ENCODE measurements at regions not wholly inside any gene's neighbourhood (a gene's known extent, or its start where the extent isn't known, plus 50 kb on each side); places are given as distances from the start of the nearest gene placed in this dataset.

DNA sequence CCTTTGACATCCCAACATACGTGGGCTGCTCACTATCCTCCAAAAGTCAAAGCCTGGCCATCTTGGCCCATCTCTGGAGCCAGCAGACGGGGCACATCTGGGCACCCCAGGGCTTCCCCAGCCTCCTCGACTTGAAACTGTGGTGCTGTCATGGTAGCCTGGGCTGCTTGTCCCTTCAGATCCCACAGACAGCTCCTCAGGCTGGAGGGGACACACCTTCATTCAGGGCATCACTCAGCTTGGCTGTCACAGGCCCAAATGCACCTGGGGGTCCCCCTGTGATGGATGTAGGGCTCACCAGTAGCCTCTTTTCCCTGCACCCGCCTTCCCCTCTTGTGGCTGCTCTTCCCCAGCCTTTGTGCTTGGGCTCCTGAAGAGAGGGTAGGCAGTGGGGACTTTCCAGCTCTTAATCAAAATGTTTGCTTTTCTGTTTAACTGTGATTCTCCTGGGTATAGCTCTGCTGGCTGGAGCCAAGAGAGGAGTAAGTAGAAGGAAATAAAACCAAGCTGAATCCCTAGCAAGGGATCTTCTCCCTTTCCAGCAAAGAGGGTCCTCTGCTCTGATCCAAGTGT, 92.3 kb downstream of the GYPC start:
- DNase-seq (ENCODE audit: low read depth), result no peak

DNA sequence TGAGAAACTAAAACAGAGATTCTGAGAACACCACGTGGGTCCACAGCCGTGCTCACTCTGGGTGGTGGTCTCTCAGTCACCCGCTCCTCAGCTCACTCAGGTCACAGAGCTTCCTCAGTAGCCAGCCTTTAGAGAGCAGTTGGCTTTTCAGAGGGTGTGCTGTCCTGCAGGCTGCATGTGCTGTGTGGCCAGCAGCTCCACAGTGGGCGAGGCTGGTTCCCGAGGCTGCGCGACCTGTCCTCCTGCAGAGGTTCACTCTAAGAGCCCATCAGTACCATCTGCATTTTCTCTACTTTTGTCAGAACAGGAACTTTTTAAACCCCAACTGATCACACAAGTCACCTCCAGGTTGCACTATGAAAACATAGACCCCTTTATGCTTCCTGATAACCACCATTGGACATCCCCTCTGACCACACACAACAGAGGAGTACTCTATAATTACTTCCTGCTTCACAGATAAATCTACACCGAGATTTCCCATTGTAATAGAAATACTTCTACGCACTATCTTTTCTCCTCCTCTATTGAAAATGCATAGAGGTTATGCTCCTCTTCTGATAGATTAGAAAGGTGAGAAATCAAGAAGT, 93.1 kb downstream of the GYPC start:
- DNase-seq (ENCODE audit: low read depth), result no peak

DNA sequence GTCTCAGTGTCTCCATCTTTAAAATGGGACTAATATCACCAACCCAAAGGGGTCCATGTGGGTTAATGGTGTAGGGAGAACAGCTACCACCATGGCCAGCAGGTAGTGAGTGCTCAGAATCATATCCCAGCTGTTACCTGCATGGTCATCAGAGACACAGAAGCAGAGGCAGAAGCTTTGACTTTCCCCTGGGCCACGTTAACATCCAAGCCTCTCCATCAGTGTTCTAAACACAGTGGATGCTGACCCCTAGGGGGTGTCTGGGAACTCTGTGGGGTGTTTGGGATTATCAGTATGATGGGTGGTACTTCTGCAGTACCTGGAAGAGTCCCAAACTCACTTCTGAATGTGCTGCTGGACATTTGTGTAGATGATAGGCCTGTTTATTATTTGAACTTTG, 93.6 kb downstream of the GYPC start:
- no peak for DNase-seq (ENCODE audit: low read depth)

DNA sequence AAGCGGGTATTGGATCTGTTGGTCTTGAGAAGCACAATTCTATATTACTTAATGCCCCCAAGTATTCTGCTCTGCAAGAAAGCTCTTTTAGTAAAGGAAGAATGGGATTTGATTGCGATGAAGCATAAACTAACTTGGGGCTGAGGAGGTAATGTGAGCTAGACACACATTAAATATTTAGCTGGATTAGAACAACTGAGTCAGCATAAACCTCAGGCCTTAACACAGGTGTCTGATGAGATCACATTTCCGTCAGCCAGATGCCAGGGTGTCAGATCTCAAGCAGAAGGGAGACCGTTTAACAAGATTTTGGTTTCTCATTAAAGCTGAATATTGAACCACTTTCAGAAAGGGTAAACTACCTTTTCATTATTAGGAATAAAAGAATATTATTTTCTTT, 94.5 kb downstream of the GYPC start:
- no peak for DNase-seq (ENCODE audit: low read depth)

DNA sequence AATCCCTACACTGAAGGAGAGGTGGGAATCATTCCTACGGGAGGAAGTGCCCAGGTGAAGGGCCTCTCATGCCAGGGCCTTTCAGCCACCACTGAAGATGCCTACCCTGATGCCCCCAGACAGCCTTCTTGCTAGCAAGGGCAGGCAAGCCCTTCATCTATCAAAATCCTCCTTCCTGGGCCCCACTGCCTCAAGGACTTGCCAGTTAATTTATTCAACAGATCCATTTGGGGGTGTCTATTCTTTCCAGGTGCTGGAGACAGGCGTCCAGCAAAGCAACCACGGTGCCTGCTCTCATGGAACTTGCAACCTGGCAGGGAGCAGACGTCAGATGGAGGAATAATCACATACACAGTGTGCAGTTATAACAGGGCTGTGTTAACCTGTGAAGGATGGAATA, 95.5 kb downstream of the GYPC start:
- DNase-seq (ENCODE audit: low read depth), result no peak

DNA sequence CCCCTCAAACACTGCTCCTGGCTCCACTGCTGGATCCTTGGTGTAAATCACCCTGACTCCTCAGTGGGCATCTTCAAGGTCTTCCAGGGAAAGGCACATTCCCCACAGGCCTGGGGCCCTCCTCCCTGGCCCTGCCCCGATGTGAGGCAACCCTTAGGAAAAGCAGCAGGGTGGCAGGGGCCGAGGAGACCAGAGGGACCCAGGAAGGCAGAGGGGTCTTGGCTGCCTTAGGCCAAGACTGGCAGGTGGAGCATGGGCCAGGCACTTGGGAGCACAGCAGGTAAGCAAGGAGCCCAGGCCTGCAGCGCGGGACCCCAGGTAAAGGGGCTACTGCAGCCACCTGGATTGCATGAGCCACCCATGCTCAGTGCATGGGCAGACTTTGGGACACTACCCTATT, 96.9 kb downstream of the GYPC start:
- DNase-seq (ENCODE audit: low read depth), result no peak

DNA sequence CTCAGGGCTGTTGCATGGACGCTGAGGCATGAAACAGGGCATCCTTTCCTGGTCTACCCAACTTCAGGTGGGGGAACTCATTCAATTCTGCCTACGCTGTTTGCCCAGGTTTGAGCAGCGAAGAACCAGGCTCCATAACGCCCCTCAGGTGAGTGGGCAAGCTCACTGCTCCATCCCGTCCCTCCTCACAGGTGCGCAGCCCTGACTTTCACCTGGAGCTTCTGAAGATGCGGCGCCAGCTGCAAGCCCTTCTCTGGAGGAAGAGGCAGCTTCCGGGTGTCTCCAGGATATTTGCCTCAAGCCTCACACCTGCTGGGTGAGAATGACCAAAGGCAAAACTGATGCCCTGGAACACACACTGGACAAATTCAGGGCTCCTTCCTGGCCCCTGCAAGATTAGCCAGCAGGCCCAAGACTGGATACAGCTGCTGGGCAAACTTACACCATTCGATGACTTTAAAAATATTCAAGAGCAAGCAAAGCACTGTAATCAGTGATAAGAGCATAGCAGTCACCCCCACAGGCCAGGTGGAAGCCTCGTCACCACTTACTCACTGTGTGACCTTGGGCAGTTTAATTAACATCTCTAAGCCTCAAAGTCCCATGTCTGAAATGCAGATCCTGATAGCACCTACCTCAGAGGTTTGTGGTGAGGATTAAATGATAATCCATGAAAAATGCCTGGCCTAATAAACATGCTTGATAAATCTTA, 97.7 kb downstream of the GYPC start:
- DNase-seq (ENCODE audit: low read depth), result no peak

DNA sequence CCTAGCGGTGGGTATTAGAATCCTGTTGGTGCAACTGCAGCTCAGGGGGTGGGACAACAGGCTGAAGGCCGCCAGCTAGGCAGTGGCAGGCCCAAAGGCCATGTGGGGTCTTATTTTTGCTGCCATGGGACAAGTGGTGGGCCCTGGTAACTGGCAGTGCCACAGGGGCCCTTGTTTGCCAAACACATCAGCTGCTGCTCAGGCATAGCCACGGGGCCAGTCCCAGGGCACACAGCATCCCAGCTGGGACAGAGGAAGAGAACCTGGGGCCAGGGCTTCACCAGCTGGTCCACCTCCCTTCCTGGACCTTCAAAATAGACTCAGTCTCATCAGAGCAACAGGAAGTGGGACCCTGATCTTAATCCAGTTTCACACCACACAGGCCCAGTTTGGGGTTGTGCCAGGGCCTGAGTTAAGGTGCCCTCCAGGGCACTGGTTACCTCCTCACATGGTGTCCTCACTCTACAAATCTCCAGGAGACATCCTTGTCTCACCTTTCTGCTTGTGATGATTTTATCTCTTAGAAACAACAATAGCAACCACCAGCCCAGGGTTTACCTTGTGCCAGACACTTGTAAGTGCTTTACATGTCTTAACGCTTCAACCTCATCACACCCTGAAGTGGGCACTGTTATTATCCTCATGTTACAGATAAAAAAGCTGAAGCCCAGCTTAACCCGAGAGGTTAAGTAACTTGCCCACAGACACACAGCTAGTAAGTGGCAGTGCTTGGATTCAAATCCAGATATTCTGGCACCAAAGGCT, 98.5 kb downstream of the GYPC start:
- DNase-seq (ENCODE audit: low read depth), result no peak

DNA sequence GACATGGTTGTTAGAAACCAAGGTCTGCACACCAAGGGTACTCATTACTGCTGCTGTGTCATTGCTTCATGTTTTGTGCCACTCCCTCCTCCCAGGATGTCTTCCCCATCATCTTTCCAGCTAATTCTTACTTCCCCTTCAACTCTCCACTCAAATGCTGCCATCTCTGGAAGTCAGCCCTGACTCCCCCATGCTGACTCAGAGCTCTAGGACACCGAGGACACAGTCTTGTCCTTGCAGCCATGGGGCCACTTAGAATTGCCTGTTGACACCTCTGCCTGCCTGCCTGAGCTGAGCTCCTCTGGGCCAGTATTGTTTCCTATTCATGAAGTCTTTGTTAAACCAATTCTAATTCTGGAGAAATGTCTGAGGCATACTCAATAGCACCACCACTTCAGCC, 100.2 kb downstream of the GYPC start:
- DNase-seq (ENCODE audit: low read depth), result no peak

DNA sequence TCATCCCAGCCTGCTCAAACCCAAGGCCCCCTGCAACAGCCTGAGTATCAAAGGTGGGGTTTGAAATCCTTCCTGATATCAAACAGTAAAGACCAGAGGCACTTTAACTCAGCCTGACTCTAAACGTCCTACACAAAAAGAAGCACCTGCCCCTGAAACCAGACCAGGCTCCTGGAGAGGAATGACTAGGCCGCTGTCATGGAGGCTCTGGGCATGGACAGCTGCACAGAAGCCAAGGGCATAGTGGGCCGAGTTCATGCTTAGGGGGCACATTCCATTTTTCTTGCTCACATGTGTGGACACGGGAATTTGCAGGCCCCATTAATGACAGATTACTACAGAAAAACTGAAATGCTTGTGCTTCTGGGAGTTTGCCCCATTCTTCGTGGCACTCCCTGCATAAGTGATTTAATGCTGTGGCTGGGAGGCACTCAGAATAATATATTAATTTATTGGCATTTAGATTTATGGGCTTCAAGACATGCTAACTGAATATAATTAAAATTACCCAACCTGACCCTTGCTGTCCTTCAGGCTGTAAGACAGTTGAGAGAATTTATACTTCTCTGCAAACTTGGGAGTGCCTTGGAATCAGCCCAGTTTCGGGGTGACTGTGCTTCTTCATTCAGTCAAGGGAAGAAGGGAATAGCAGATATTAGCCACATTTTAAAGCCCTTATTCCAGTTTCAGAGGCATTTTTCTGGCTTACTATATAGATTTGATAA, 105.5 kb downstream of the GYPC start:
- DNase-seq (ENCODE audit: low read depth), result no peak

DNA sequence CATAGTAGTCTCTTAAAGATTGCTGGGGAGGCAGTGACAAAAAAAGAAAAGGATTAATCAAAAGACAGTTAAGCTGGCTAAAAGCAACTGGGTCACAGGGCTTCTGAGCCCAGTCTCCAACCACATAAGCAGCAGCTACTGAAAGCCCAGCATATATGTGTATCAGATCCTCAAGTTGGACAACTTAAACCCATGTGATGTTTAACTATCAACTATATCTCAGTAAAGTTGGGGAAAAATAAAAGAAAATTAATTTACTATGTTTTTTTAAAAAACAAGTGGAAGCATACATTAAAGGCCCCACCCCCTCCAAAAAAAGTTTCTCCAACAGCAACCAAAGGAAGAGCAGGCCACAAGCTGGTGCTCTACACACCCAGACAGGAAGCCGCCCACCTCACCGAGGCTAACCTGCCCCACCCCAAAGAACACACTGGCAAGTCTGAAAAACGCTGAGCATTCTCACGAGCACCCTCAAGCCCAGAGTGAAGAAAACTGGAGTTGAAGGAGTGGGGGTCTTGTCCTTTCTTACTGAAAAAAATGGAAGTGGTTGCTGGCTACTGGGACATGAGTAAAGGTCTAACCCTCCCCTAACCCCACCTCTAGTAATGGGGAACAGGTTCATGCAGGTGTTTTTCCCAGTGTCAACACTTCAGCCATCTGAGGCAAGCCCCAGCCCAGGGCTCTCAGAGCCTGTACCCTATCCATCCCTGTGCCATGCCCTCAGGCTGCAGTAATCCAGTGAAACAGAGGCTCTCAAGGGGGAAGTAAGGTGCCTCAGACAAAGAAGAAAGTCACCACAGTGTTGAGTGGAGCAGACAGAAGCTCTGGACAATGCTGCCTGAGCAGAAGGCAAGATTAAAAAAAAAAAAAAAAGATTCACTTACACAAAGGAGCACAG, 106.3 kb downstream of the GYPC start:
- DNase-seq (ENCODE audit: low read depth), result no peak

DNA sequence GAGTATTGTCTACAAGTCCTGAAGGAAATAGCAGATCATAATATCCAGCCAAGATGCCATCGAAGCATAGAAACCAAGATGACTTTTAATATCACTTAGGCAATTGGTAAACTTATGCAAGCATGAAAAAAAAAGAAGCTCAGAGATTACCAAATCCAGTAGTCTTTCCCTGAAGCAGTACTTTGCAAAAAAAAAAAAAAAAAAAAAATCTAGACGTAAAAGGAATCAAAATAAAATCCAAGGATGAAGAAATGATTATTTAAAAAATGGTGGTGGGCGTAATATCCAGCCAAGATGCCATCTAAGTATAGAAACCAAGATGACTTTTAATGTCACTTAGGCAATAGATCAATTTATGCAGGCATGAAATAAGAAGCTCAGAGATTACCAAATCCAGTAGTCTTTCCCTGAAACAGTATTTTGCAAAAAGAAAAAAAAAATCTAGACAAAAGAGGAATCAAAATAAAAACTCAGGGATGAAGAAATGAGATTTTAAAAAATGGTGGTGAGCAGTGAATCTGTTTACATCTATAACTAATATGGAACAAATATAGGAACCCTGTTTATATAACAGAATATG, 108.8 kb downstream of the GYPC start:
- DNase-seq (ENCODE audit: low read depth), result no peak

DNA sequence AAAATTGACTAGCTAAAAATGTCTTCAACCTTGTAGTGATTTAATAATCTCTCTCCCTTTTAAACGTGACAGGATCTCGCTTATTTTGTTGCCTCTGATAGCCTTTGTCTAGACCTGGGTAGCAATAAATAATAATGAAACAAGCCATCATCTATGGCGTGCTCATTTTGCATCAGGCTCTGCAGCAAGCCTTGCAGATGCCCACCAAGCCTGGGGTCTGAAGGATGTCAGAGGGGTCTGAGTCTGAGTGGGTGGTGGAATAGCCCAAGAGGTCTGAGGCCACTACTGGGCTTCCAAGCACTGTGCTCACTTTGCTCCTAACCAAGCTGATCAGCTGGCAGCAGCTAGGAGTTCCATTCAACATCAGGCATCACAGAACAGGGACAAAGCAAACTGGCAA, 109.4 kb downstream of the GYPC start:
- no peak for DNase-seq (ENCODE audit: low read depth)

DNA sequence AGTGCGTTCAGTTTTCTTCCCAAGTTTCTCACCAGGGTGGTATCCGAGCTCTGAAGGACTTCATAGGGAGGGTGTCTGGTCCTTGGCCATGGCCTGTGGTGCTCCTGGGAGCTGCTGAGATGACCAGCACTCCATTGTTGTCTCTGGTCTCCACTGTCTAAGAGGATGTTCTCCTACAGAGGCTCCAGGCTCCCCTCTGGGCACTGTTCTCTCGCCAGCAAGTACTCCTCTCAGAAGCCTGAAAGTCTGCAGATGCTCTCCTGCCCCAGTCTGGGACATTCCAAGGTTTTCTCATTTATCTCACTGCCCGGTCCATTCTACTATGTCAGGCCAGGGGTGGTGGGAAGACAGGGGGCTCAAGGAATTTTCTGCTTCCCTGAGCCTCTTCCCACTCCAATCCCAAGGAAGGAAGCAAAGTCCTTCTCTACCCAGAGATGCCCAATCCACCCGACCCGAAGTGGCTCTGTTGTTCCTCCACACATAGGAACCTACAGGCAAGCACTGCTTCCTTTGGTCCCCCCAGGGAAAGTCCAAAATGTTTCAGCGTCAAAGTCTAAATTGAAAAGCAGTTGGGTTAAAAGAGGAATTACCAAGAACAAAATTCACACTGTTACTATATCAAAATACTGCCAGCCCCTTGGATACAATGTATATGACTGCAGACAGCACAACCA, 110.5 kb downstream of the GYPC start:
- no peak for DNase-seq (ENCODE audit: low read depth)

DNA sequence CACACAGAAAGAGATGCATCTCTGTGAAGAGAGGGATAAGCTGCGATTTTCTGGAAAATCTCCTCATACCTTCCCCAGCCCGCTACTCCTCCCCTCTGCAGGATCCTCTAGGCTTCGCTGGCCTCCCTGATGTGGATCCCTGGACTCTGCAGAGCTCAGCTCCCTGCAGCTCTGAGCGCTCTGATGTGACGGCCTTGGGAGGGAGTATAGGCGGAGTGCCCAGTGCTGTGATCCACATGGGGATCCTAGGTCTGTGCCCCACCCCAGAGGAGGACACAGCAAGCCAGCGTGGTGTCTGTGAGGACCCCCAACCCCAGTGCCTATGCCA, 111.0 kb downstream of the GYPC start:
- no peak for DNase-seq (ENCODE audit: low read depth)

DNA sequence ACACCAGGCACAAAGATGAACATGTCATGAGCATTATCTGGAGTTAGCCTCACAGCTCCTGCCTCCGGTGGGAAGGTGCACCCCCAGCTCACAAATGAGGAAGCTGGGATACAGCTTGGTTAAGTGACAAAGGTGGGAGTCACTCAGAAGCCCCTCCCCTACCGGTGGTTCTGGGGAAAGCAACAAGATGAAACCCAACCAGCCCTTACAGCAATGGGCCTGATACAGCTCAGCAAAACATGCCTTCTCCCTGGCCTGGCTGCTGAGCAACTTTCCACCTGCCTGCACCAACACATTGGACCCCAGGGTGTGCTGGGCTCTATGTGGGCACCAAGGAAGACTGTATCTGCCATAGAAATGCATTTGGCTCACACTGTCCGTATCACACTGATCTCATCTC, 113.2 kb downstream of the GYPC start:
- DNase-seq (ENCODE audit: low read depth), result no peak

DNA sequence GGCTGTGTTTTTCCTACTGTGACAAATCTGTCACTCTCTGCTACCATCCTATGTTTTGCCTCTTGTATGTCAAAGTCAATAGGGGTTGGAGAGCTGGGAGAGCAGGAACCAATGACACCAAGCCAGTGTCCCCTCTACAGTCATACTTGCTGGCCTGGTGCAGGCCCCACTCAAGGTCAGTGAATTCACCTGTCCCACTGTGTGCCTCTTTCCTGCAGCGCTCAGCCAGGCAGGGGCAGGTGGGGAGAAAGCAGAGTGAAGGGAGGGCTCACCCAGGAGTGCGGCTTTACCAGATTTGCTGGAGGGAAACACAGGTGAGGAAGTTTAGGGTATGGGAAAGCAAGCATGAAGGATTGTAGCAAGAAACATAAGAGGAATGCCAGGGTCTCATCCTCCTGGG, 114.5 kb downstream of the GYPC start:
- no peak for DNase-seq (ENCODE audit: low read depth)

DNA sequence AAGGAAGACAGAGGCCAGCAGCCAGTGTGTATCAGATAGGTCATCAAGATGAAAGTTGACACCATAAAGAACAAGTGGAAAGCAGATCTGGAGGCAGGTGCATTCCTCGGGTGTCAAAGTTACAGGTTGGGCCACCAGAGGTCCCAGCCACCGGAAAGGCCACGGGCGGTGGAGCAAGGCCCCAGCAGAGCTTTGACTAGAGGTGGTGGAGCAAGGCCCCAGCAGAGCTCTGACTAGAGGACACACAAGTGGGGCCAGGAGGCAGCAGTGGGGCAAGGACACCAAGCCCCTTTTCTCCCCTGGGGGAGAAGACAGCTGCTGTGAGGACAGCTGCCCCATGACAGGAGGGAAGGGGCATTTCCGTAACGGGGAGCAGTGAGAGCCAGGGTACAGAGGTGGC, 115.1 kb downstream of the GYPC start:
- DNase-seq (ENCODE audit: low read depth), result no peak

DNA sequence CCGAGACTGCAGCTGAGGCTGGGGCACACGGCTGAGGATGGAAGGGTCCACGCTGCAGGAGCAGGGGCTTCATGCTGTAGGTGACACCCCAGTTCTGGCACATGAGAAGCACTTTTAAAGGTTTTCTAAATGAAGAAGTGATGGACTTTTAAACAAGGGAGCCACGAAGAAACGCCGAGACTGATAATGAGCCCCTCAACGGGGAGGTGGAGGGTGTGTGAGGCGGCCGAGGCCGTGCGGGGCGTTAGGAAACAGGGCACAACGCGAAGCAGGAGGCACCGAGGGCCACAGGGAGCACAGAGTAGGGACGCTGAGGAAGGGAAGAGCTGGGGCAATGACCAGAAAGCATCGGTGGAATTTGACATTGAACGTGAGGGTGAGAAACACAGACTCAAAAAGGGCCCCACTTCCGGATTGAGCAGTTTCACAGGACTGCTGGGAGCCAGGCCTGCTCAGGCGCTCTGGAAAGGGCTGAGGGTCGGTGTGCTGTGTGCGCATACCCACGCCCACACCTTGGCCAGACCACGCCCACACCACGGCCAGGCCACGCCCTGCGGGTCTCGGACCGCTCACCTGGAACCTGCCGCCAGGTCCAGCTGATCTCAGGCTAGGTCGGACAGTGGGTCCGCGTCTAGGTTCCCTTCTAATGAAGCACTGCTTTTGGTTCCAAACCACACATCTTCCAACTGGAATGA, 115.7 kb downstream of the GYPC start:
- no peak for DNase-seq (ENCODE audit: low read depth)

DNA sequence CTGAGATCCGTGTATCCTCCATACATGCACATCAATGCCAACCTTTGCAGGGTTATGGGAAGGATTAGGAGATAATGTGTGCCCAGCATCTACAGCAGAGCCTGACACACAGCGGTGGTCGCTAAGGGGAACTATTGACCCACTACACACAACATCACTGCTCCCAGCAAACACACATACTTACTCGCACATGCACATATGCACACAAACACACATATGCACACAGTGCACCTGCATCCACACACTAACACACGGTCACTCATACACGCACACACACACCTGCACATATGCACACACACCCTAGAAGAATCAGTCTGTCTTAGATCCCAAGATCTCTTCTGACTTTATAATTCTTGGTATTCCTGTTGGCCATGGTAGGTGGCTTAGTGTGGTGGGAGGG, 118.3 kb downstream of the GYPC start:
- no peak for DNase-seq (ENCODE audit: low read depth)
